GM21390 (cell line): ENCODE measurements at regions not wholly inside any gene's neighbourhood (a gene's known extent, or its start where the extent isn't known, plus 50 kb on each side); places are given as distances from the start of the nearest gene placed in this dataset.
"Not testable (repeated sequence)": the region's sequence is repeated elsewhere in the genome, so short reads cannot be mapped to it uniquely, and the experiment has no call there.

Experiments used
- ATAC-seq: cut with Tn5 transposase; IDR thresholded peaks from one replicate; pipeline ENCODE4 v1.9.1; 2021; ENCODE audit not compliant: unreplicated experiment

- ATAC-seq, result no peak
Measured at GRCh38 chr4:11814758-11815157, 386.1 kb upstream of the HS3ST1 start.

DNA sequence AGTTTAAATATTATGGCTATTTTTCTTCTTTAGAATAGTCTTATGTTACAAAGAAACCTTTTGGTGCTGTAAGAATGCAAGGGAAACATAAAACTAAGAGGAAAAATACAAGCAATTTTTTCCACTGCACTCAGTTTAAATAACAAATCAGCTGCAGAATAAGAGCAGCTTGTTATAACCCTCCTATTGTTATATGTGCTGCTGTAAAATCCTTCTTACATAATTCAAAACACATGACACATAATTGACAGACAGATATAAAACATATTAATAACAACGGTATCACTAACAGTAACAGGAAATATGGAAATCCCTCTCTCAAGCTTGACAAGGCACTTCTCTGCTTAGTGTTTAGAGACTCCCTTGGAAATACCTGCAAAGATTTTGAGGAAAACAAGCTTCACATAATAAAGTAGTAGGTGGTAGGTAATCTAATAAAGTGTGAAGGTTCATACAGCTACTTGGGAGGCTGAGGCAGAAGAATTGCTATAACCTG lies 385.3 kb upstream of the HS3ST1 start:
- no peak for ATAC-seq

GRCh38 chr4:11811521-11811920 lies 382.8 kb upstream of the HS3ST1 start:
- ATAC-seq, result not testable (repeated sequence)

DNA sequence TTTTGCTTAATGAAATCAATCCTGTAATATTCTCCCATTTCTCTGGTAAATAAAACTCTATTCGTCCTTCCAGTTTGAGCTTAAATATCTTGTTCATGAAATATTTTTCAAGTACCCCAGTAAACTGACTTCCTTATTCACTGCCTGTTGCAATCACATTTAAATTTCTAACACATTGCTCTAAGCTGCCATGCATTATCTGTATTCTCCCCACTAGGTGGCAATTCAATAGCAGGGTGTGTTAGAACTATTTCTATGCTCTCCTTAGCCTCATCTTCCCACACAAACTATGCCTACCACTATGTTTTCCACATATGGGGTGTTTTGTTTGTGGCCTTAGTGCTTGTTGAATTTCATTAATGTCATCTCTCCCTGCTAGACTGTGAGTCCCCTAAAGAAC lies 377.1 kb upstream of the HS3ST1 start:
- ATAC-seq, result peak; percentile 58

- ATAC-seq, result peak; percentile 78
Measured at GRCh38 chr4:11801466-11802446, 373.1 kb upstream of the HS3ST1 start.

GRCh38 chr4:11799196-11799595 lies 370.5 kb upstream of the HS3ST1 start:
- no peak for ATAC-seq

DNA sequence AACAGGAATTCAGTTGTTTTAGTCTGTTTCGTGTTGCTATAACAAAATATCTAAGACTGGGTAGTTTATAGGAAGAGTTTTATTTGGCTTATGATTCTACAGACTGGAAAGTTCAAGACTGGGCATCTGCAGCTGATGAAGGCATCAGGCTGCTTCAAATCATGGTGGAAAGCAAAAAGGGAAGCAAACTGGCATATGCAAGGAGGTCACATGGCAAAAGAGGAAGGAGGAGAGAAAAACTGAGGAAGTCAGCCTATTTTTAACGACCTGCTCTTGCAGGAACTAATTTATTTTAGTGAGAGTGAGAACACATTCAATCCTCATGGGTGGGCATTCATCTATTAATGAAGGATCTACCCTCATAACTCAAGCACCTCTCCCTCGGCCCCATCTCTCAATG lies 363.1 kb upstream of the HS3ST1 start:
- no peak for ATAC-seq

DNA sequence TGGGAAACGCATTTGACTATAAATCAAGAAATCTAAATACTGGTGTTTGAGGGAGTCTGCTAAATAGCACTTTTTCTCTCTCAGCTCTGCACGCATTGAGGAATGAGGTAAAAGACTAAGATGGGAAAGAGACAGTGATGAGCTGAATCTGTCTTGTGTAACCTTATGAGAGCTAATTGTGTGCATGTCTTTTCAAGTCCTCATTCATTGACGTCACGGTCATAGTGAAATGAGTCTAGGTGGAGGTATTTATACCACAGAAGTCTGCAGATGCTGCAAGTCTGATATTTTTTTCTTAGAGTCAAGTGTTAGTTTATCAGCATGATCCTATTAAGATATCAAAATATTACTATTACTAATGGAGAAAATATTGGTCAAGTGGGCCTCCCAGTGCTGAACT lies 361.5 kb upstream of the HS3ST1 start:
- no peak for ATAC-seq

- no peak for ATAC-seq
Measured at GRCh38 chr4:11783588-11783987, 354.9 kb upstream of the HS3ST1 start.

DNA sequence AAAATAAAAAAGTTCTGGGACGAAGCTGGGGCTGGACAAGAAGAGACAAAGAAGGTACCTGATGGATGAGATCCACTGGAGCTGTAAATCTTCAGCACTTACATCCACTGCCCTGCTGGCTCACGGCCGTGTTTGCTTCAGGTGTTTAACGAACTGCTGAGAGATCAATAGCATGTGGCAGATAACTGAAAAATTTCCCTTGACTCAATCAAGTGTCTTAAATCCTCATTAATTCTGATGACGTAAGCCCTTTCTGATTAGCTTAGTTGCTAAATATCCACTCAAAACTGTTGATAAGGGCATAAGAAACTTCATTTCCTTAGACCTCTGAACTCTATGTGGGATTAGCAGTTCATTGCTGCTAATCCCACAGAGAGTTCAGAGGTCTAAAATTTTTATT lies 354.2 kb upstream of the HS3ST1 start:
- ATAC-seq, result no peak

DNA sequence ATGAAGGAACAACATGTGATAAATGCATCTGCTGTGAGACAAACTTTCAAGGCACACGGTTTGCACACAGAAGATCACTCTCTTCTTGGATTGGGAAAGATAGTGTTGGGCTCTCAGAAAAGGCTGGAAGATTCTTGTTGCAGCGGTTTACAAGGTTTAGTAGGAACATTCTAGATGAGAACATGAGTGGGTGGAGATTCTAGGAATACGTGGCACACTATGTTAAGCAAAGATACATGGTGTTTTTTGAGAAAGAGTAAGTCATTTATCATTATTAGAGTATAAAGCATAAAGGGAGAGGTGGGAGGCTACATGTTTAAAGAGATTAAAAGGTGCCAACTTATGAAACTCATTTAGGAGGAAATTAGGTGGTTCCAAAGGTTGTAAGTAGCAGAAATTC lies 348.8 kb upstream of the HS3ST1 start:
- ATAC-seq, result no peak

- ATAC-seq, result no peak
Measured at GRCh38 chr4:11774346-11774745, 345.7 kb upstream of the HS3ST1 start.

GRCh38 chr4:11773798-11774197 lies 345.1 kb upstream of the HS3ST1 start:
- no peak for ATAC-seq

- ATAC-seq, result no peak
Measured at GRCh38 chr4:11769434-11769833, 340.7 kb upstream of the HS3ST1 start.

DNA sequence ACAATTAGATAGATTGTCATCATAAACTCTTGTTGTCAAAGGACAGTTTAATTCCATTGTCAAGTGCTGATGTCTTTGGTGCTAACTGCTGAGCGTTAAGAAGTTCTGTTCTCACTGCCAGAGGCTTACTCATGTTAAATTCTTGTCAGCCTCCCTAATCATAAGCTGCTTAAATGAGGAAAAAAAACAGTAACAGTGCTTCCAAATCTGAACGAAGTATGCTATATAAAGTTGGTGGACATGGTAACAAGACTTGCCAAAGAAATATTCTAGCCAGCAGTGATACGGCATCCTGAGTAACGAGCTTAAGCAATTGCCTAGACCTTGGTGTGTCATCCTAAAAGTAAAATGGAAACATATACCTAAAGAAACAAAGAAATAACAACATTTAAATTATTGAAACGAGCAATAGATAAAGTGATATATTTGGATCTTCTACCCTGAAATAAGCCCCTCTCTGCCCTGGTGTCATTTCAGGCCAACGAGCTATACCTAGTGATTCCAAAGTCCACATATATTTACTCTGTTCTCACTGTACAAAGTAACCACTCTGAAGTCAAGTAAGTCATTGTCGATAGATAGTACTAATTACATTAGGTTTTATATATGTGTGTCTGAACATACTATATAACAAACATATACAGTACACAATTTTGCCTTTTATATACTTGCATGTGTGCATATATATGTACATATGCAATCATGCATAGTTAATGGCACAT lies 339.7 kb upstream of the HS3ST1 start:
- no peak for ATAC-seq

- peak; percentile 71 for ATAC-seq
Measured at GRCh38 chr4:11765849-11766453, 337.3 kb upstream of the HS3ST1 start.

DNA sequence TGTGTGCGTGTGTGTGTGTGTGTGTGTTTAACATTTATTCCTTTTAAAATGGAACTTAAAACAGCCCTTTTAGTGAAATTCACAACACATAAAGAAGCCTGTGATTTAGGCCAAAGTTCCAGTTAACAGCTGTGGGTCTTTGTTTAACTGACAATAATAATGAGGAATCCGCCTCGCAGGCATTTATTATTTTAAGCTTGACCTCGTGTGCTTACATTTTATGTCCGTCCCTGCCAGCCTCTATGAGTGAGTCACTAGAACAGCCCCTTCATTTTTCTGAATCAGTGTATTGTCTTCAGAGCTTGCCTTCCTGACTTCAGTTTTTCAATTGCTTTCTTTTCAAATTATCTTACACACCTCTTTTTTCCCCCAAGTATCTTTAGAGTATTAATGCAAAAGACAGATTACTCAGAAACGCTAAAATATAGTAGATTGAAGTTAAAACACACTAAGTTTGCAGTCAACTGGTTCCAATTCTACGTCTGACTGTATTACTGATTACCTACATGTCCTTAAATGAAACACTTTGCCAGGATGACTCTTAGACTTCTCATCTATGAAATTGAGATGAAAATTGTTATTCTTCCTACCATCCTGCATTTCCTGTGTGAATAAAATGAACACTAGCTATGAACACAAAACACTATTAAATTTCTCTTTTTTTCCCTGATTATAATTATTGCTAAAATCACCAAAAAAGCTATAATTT lies 319.6 kb upstream of the HS3ST1 start:
- ATAC-seq, result no peak

DNA sequence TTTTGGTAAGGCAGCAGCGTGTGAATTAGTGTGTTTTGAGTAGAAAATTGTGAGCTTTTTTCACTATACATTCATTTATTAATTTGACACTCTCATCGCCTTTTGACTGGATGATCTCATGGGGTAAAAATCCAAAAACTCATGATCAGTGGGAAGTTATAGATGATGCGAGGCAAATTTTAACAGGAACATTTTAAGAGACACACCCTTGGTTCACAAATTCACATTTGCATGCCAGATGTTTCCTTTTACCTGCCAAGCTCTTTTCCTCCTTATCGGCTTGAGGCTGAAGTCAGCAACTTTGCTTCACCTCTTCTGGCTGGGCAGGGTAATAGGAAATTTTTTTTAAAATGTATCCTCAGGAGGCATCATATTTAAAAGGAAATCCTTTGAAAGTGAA lies 318.0 kb upstream of the HS3ST1 start:
- no peak for ATAC-seq

- no peak for ATAC-seq
Measured at GRCh38 chr4:11743976-11744375, 315.3 kb upstream of the HS3ST1 start.

DNA sequence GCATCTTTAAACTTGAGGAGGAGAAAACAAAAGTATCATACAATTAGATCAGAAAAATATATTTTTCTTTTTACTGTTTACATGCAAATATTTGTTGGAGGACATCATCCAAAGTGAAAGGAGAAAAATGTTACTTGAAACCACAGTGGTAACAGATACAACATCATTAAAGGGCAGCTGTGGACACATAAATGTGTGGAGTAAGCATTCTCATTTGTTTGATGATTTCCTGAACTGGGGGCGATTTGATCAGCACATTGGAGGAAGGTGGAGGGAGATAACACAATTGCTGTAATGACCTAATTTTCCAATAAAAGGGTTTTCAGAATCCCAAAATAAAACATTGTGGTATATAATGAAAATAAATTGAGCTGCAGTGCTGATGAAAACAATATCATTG lies 314.5 kb upstream of the HS3ST1 start:
- ATAC-seq, result no peak

DNA sequence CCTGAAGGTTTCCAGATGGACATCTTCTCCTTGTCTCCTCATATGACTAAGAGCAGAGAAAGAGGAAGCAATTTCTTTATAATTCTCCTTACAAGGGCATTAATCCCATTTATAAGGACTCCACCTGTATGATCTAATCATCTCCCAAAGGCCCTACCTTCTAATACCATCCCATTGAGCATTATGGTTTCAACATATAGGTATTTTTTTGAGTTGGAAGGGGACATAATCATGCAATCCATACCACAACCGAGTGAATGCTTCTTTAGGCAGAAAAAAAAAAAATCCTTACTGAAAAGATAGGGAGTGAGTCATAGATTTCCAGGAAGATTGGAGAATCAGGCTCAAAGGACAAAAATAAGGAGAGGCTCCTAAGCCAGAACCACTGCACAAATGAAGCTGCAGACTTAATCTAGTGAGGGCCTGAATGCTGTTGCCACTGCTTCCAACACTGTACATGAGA lies 312.5 kb upstream of the HS3ST1 start:
- no peak for ATAC-seq
